Rectal smooth muscle tissue (tissue), 1 donor: ENCODE measurements at regions not wholly inside any gene's neighbourhood (a gene's known extent, or its start where the extent isn't known, plus 50 kb on each side); places are given as distances from the start of the nearest gene placed in this dataset.

Source experiments
- H3K27ac ChIP-seq: one replicate; pipeline ENCODE4 v1.7.0; 2013; ENCODE audit warnings: low read depth, low read length, inconsistent platforms
- H3K27me3 ChIP-seq: one replicate; pipeline ENCODE4 v1.7.0; 2013; ENCODE audit warnings: low read length; ENCODE audit not compliant: control insufficient read depth, insufficient read depth
- H3K36me3 ChIP-seq: one replicate; pipeline ENCODE4 v1.7.0; 2013; ENCODE audit warnings: low read length; ENCODE audit not compliant: control insufficient read depth, insufficient read depth
- H3K4me1 ChIP-seq: one replicate; pipeline ENCODE4 v1.7.0; 2013; ENCODE audit warnings: low read length; ENCODE audit not compliant: control insufficient read depth, insufficient read depth
- H3K4me3 ChIP-seq: one replicate; pipeline ENCODE4 v1.7.0; 2013; ENCODE audit warnings: low read length
- H3K9ac ChIP-seq: one replicate; pipeline ENCODE4 v1.7.0; 2013; ENCODE audit warnings: low read length

- H3K36me3 ChIP-seq, result no peaks in the 10 kb centered on the region
- H3K27ac ChIP-seq, result no peak overlapping the region
- H3K9ac ChIP-seq, result no peak overlapping the region
- no peak overlapping the region for H3K4me3 ChIP-seq
- no peaks in the 10 kb centered on the region for H3K27me3 ChIP-seq
- no peaks in the 10 kb centered on the region for H3K4me1 ChIP-seq
Measured at GRCh38 chr1:199851439-199852140, 175.9 kb upstream of the NR5A2 start.

- Histone ChIP-seq H3K4me1 (no peaks in the 10 kb centered on the region), H3K27me3 (no peaks in the 10 kb centered on the region), H3K27ac (no peak overlapping the region), H3K9ac (no peak overlapping the region), H3K4me3 (no peak overlapping the region), H3K36me3 (no peaks in the 10 kb centered on the region)
Measured at GRCh38 chr1:199854686-199855321, 172.7 kb upstream of the NR5A2 start.

- Histone ChIP-seq H3K4me1 (no peaks in the 10 kb centered on the region), H3K36me3 (no peaks in the 10 kb centered on the region), H3K4me3 (no peak overlapping the region), H3K27ac (no peak overlapping the region), H3K9ac (no peak overlapping the region), H3K27me3 (no peaks in the 10 kb centered on the region)
Measured at GRCh38 chr1:199855580-199855979, 171.9 kb upstream of the NR5A2 start.

- Histone ChIP-seq H3K36me3 (no peaks in the 10 kb centered on the region), H3K4me3 (no peak overlapping the region), H3K27ac (no peak overlapping the region), H3K27me3 (no peaks in the 10 kb centered on the region), H3K4me1 (no peaks in the 10 kb centered on the region), H3K9ac (no peak overlapping the region)
Measured at GRCh38 chr1:199856216-199856780, 171.2 kb upstream of the NR5A2 start.

- no peaks in the 10 kb centered on the region for H3K4me1 ChIP-seq
Measured at GRCh38 chr1:199857108-199857507, 170.4 kb upstream of the NR5A2 start.

GRCh38 chr1:199857516-199857915 lies 170.0 kb upstream of the NR5A2 start:
- Histone ChIP-seq H3K4me3 (no peak overlapping the region), H3K27me3 (no peaks in the 10 kb centered on the region), H3K27ac (no peak overlapping the region), H3K4me1 (no peaks in the 10 kb centered on the region), H3K36me3 (no peaks in the 10 kb centered on the region), H3K9ac (no peak overlapping the region)

More at GRCh38 chr1:199857108-199857507, 170.4 kb upstream of the NR5A2 start:
- no peaks in the 10 kb centered on the region for H3K27me3 ChIP-seq
- H3K4me3 ChIP-seq, result no peak overlapping the region
- H3K36me3 ChIP-seq, result no peaks in the 10 kb centered on the region
- H3K9ac ChIP-seq, result no peak overlapping the region
- H3K27ac ChIP-seq, result no peak overlapping the region

- Histone ChIP-seq H3K27ac (no peak overlapping the region), H3K4me1 (no peaks in the 10 kb centered on the region), H3K27me3 (no peaks in the 10 kb centered on the region), H3K9ac (no peak overlapping the region), H3K36me3 (no peaks in the 10 kb centered on the region), H3K4me3 (no peak overlapping the region)
Measured at GRCh38 chr1:199858171-199858570, 169.3 kb upstream of the NR5A2 start.

- Histone ChIP-seq H3K27ac (no peak overlapping the region), H3K27me3 (no peaks in the 10 kb centered on the region), H3K4me1 (no peaks in the 10 kb centered on the region), H3K4me3 (no peak overlapping the region), H3K36me3 (no peaks in the 10 kb centered on the region), H3K9ac (no peak overlapping the region)
Measured at GRCh38 chr1:199858856-199859255, 168.7 kb upstream of the NR5A2 start.

- no peaks in the 10 kb centered on the region for H3K4me1 ChIP-seq
- no peak overlapping the region for H3K4me3 ChIP-seq
- no peak overlapping the region for H3K27ac ChIP-seq
- no peaks in the 10 kb centered on the region for H3K36me3 ChIP-seq
- H3K9ac ChIP-seq, result no peak overlapping the region
- no peaks in the 10 kb centered on the region for H3K27me3 ChIP-seq
Measured at GRCh38 chr1:199859491-199859933, 168.0 kb upstream of the NR5A2 start.

- Histone ChIP-seq H3K9ac (no peak overlapping the region), H3K27me3 (no peaks in the 10 kb centered on the region), H3K27ac (no peak overlapping the region), H3K4me1 (no peaks in the 10 kb centered on the region), H3K36me3 (no peaks in the 10 kb centered on the region), H3K4me3 (no peak overlapping the region)
Measured at GRCh38 chr1:199861020-199861795, 166.3 kb upstream of the NR5A2 start.

- no peak overlapping the region for H3K4me3 ChIP-seq
- H3K27me3 ChIP-seq, result no peaks in the 10 kb centered on the region
- H3K27ac ChIP-seq, result no peak overlapping the region
- H3K4me1 ChIP-seq, result no peaks in the 10 kb centered on the region
- H3K36me3 ChIP-seq, result no peaks in the 10 kb centered on the region
- H3K9ac ChIP-seq, result no peak overlapping the region
Measured at GRCh38 chr1:199862047-199862446, 165.5 kb upstream of the NR5A2 start.

GRCh38 chr1:199866210-199866617 lies 161.3 kb upstream of the NR5A2 start:
- Histone ChIP-seq H3K36me3 (no peaks in the 10 kb centered on the region), H3K4me3 (no peak overlapping the region), H3K27ac (no peak overlapping the region), H3K9ac (no peak overlapping the region), H3K4me1 (no peaks in the 10 kb centered on the region), H3K27me3 (no peaks in the 10 kb centered on the region)
